Heart right ventricle (tissue), 16 donors: ENCODE measurements at regions not wholly inside any gene's neighbourhood (a gene's known extent, or its start where the extent isn't known, plus 50 kb on each side); places are given as distances from the start of the nearest gene placed in this dataset.
"Not testable (repeated sequence)": the region's sequence is repeated elsewhere in the genome, so short reads cannot be mapped to it uniquely, and the experiment has no call there.

Source experiments
- ATAC-seq, 8 donors: fragments of 200-7000 bp; cut with Tn5 transposase; one replicate each; pipeline ENCODE4 v1.9.1; 2020; ENCODE audit warnings: mild to moderate bottlenecking in 8 of 8, moderate library complexity in 8 of 8, moderate number of reproducible peaks in 1 of 8
- DNase-seq, 2 donors: peaks; one replicate each; pipeline ENCODE4 v3.0.0-alpha.2; 2020
- H3K27ac ChIP-seq, 10 donors: fragments of 200-600 bp; sonication (generic) in 2 of 10; one replicate each; pipeline versions ENCODE4 v1.5.0 to v1.8.0; 2020 to 2022; ENCODE audit warnings: mild to moderate bottlenecking in 3 of 10
- H3K27me3 ChIP-seq, 7 donors: fragments of 200-600 bp; one replicate each; pipeline ENCODE4 v1.8.0; 2021 to 2022; ENCODE audit warnings: mild to moderate bottlenecking in 2 of 7
- H3K36me3 ChIP-seq, 9 donors: fragments of 200-600 bp; sonication (generic) in 1 of 9; one replicate each; pipeline versions ENCODE4 v1.5.0 to v1.8.0; 2020 to 2022; ENCODE audit warnings: mild to moderate bottlenecking in 2 of 9
- H3K4me1 ChIP-seq, 9 donors: fragments of 200-600 bp; sonication (generic) in 1 of 9; one replicate each; pipeline versions ENCODE4 v1.5.0 to v1.8.0; 2020 to 2022; ENCODE audit warnings: mild to moderate bottlenecking in 4 of 9
- H3K4me3 ChIP-seq, 10 donors: fragments of 200-600 bp; sonication (generic) in 2 of 10; one replicate each; pipeline versions ENCODE4 v1.5.0 to v1.8.0; 2020 to 2022; ENCODE audit warnings: mild to moderate bottlenecking in 7 of 10, moderate library complexity in 2 of 10
- H3K9me3 ChIP-seq, 11 donors: fragments of 200-600 bp in 10 of 11; sonication (generic) in 2 of 11; one replicate each; pipeline versions ENCODE4 v1.5.0 to v1.8.0; 2013 to 2022; ENCODE audit warnings: mild to moderate bottlenecking in 2 of 11, control low read depth in 1 of 11, moderate library complexity in 1 of 11
- WGBS, 2 donors: extraction: QIAGEN DNeasy Blood & Tissue Kit; methylation state at CpG; one replicate each; pipeline ENCODE4 v1.1.7; 2013; ENCODE audit warnings: inconsistent platforms in 1 of 2; 5-methylcytosine and 5-hydroxymethylcytosine counted together
- intact Hi-C, 10 donors: fragments of 100-400 bp; cut with DNase I; formaldehyde crosslinking; loops; one replicate each; pipeline versions ENCODE4 v1.11.1 to v1.14.2; 2022
- TF ChIP-seq, protein P1 (sequence below), 9 donors: fragments of 200-600 bp; sonication (generic) in 2 of 9; IDR thresholded peaks; one replicate each; pipeline versions ENCODE4 v1.5.0 to v1.8.0; 2021 to 2022; ENCODE audit warnings: antibody characterized with exemption in 9 of 9, mild to moderate bottlenecking in 5 of 9, moderate library complexity in 1 of 9
- donor health status: Arrhythmogenic right ventricular cardiomyopathy.
- donor health status: ischemic (EF 13 %, LVEDD 7.1; RV severe dilation, severe dysfunction).
- donor health status: healthy with polysubstance abuse.
- donor health status: DM: no; HTN: yes; CAD: no.
- donor health status: DM: no; HTN: no; CAD: no.
- donor health status: ischemic (EF 25% LVEDD 6.9; RV normal size, moderate dysfunction).
- donor health status: ischemic (EF 25% LVEDD 5.7; RV mildly dilated, moderate dysfunction).
- donor health status: healthy.
- donor health status: DM: yes; HTN: yes; CAD: no.
- donor health status: Ischemic cardiomyopathy.
- donor health status: ischemic (EF 35%, LVEDD 5.7; RV mildly dilated, moderate dysfunction).
- donor health status: nonischemic (EF 11% LVEDD 7.7; RV severe dilation, severe dysfunction).
- donor health status: DM: yes; HTN: yes; CAD: no.
- donor health status: PGD.
- donor health status: ischemic (EF 29% LVEDD 5.4; RV normal size, mild dysfunction).
- donor health status: nonischemic (EF 23%, LVEDD 6.1; RV moderate dilation, normal function).

DNA sequence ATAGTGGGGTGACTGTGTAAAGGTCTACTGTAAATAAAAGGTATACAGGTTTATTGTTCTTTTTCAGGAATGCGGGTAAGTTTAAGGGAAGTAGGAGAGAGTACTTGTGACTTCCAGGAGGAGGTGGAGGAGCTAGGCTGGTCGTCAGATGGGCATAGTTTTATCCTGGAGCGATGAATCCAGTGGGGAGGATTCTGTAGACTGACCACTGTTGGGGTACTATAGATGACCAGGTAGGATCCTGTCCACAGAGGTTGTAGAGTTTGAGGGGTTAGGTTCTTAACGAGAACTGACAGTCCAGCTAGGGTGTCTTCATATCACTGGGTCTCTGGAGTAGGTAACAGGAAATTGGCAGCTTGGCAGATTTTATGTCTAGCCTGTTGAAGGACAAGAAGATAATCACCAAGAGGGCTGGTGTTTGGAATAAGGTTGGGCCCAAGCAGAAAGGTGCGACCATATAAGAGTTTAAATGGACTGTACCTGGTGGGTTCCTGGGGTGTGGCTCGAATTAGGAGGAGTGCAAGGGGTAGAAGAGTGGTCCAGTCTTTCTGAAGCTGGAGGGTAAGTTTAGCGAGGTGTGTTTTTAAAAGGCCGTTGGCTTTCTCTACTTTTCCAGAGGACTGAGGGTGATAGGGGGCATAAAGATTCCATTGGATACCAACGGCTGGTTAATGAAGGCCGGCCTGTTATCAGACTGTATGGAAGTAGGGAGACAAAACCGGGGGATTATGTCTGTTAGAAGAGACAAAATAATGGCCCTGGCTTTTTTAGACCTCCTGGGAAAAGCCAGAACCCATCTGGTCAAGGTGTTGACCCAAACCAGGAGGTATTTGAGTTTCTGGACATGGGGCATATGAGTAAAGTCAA lies 751.3 kb upstream of the ADGRB3 start:
- 83 to 85% methylated on average over 11 of the region's 11 CpGs for whole genome bisulfite sequencing, 2 donors
- ATAC-seq, result no peak
- Histone ChIP-seq H3K4me3 (no peak overlapping the region), H3K27ac (no peak overlapping the region), H3K9me3 (peaks cover 0 to 61% (median 0%) of the 10 kb centered on the region in 11 donors), H3K4me1 (no peaks in the 10 kb centered on the region), H3K27me3 (no peaks in the 10 kb centered on the region), H3K36me3 (no peaks in the 10 kb centered on the region)
- intact Hi-C loops, result no loop called here
- no peak for DNase-seq
- TF ChIP-seq, protein P1, sequence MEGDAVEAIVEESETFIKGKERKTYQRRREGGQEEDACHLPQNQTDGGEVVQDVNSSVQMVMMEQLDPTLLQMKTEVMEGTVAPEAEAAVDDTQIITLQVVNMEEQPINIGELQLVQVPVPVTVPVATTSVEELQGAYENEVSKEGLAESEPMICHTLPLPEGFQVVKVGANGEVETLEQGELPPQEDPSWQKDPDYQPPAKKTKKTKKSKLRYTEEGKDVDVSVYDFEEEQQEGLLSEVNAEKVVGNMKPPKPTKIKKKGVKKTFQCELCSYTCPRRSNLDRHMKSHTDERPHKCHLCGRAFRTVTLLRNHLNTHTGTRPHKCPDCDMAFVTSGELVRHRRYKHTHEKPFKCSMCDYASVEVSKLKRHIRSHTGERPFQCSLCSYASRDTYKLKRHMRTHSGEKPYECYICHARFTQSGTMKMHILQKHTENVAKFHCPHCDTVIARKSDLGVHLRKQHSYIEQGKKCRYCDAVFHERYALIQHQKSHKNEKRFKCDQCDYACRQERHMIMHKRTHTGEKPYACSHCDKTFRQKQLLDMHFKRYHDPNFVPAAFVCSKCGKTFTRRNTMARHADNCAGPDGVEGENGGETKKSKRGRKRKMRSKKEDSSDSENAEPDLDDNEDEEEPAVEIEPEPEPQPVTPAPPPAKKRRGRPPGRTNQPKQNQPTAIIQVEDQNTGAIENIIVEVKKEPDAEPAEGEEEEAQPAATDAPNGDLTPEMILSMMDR (IDR thresholded peaks at IDR 0.05), result no peak

DNA sequence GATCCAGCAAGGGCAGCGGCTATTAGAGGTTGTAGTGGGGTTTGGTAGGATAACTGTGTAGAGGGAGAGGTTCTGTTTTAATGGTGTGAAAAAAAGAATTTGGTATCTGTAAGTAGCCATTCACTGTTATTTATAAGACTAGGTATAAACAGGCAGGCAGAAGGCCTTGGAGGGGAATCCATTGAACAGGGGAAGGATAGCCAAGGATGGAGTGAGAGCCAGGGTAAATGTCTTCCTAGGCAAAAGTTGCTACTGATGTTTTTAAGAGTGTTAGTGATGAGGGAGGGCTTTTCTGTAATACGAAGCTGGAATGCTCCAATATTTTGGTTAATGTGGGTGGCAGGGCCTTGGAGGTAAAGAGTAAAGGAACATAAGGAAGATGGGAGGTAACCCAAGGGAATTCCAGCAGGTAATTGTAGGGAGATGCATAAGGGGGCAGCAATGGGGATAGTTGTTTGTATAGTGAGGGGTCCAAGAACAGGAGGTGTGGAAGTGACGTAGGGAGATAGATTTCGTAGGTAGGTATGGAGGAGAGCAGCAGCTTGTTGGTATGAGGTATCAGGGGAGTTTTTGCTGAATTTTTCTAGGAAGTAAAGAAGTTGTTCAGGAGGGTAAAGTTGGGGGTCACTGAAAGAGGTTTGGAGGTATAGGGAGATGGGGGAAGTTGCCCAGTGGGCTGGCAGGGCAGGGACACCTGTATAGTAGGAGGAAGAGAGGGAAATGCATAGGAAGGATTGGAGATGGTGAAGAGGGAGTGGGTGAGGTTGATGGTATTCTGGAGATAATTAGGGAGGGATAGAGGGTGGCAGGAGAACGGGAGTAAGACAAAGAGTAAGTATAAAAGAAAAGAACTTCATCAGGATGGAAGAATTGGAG lies 752.4 kb upstream of the ADGRB3 start:
- no peaks in the 10 kb centered on the region for H3K36me3 ChIP-seq
- H3K27ac ChIP-seq, result no peak overlapping the region
- no peak for ATAC-seq
- TF ChIP-seq, protein P1 (IDR thresholded peaks at IDR 0.05), result no peak
- peaks cover 0 to 62% (median 0%) of the 10 kb centered on the region in 11 donors for H3K9me3 ChIP-seq
- H3K27me3 ChIP-seq, result no peaks in the 10 kb centered on the region
- no peaks in the 10 kb centered on the region for H3K4me1 ChIP-seq
- intact Hi-C loops, result no loop called here
- DNase-seq, result no peak
- no peak overlapping the region for H3K4me3 ChIP-seq
- WGBS, 2 donors, result 69 to 75% methylated on average over 5 of the region's 5 CpGs

DNA sequence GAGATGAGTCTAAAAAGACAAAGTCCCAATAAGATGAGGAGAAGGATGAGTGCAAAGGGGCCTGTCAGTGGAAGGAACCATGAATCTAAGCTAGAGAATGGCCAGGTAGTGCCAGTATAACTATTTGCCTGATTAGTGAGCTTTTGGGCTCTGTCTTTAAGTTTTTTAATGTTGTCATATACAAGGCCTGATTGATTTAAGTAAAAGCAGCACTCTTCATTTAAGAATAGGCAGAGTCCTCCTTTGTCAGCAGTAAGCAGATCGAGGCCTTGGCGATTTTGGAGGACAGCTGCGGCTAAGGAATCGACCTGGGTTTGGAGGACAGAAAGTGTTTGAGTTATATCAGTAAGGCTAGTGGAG lies 753.4 kb upstream of the ADGRB3 start:
- no peak overlapping the region for H3K4me3 ChIP-seq
- intact Hi-C loops, result no loop called here
- H3K27me3 ChIP-seq, result no peaks in the 10 kb centered on the region
- H3K9me3 ChIP-seq, result peaks cover 0 to 52% (median 0%) of the 10 kb centered on the region in 11 donors
- TF ChIP-seq, protein P1 (IDR thresholded peaks at IDR 0.05), result no peak
- no peak overlapping the region for H3K27ac ChIP-seq
- DNase-seq, result no peak
- whole genome bisulfite sequencing, 2 donors, result 81 to 82% methylated on average over 4 of the region's 4 CpGs
- no peak for ATAC-seq
- no peaks in the 10 kb centered on the region for H3K4me1 ChIP-seq
- H3K36me3 ChIP-seq, result no peaks in the 10 kb centered on the region

DNA sequence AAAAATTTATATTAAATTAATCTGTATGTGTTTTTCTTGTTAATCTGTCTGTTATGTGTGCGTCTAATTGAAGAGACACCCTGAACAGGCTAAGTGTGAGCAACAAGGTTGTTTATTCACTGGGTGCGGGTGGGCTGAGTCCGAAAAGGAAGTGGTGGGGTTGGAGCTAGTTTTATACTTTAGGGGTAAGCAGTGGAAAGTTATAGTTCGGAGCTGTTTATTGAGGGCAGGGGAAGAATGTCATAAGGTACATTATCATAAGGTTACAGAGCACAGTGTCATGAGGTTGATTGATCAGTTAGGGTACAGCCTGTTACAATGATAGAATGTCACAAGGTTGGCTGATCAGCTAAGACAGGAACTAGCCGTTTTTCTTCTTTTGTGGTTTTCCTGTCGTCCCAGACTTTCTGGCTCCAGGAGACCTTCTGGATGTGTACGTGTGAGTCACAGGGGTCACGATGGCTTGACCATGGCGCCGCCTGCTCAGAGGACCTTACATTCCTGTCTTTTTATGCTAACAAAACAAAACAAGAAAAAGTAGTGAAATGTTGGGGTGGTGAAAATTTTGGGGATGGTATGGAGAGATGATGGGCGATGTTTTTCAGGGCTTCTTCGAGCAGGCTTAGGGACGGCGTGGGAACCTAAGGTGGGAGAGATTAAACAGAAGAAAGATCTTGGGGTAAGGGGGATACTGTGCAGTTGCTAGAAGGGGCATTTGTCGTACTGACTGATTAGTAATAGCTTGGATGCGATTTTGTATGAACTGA lies 754.0 kb upstream of the ADGRB3 start:
- DNase-seq, result no peak
- Histone ChIP-seq H3K4me3 (no peak overlapping the region), H3K4me1 (no peaks in the 10 kb centered on the region), H3K9me3 (peaks cover 0 to 48% (median 0%) of the 10 kb centered on the region in 11 donors), H3K27ac (no peak overlapping the region), H3K36me3 (no peaks in the 10 kb centered on the region), H3K27me3 (no peaks in the 10 kb centered on the region)
- ATAC-seq, result no peak
- 82 to 85% methylated on average over 16 of the region's 16 CpGs for WGBS, 2 donors
- intact Hi-C loops, result no loop called here
- TF ChIP-seq, protein P1 (IDR thresholded peaks at IDR 0.05), result no peak

DNA sequence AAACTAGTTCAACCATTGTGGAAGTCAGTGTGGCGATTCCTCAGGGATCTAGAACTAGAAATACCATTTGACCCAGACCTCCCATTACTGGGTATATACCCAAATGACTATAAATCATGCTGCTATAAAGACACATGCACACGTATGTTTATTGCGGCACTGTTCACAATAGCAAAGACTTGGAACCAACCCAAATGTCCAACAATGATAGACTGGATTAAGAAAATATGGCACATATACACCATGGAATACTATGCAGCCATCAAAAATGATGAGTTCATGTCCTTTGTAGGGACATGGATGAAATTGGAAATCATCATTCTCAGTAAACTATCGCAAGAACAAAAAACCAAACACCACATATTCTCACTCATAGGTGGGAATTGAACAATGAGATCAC lies 754.7 kb upstream of the ADGRB3 start:
- WGBS, 2 donors, result 88 to 94% methylated on average over 3 of the region's 4 CpGs
- H3K27me3 ChIP-seq, intact Hi-C loops, H3K27ac ChIP-seq, DNase-seq, H3K36me3 ChIP-seq, H3K4me3 ChIP-seq, H3K4me1 ChIP-seq, ATAC-seq: not testable (repeated sequence)
- H3K9me3 ChIP-seq, result peaks cover 0 to 45% (median 0%) of the 10 kb centered on the region in 11 donors

DNA sequence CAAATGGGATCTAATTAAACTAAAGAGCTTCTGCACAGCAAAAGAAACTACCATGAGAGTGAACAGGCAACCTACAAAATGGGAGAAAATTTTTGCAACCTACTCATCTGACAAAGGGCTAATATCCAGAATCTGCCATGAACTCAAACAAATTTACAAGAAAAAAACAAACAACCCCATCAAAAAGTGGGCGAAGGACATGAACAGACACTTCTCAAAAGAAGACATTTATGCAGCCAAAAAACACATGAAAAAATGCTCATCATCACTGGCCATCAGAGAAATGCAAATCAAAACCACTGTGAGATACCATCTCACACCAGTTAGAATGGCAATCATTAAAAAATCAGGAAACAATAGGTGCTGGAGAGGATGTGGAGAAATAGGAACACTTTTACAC lies 755.2 kb upstream of the ADGRB3 start:
- intact Hi-C loops, H3K4me1 ChIP-seq, H3K4me3 ChIP-seq, H3K36me3 ChIP-seq, ATAC-seq, H3K27me3 ChIP-seq, DNase-seq, H3K27ac ChIP-seq: not testable (repeated sequence)
- H3K9me3 ChIP-seq, result peaks cover 0 to 45% (median 0%) of the 10 kb centered on the region in 11 donors
- WGBS, 2 donors, result 100% methylated on average over 1 of the region's 1 CpG
